HCEC 1CT (cell line): ENCODE measurements at regions not wholly inside any gene's neighbourhood (a gene's known extent, or its start where the extent isn't known, plus 50 kb on each side); places are given as distances from the start of the nearest gene placed in this dataset.
A peak's percentile ranks its signal among the peaks of the same experiment; 100 is the strongest.

Experiments used
- DNase-seq: peaks from one replicate; pipeline ENCODE4 v3.0.0-alpha.2; 2017

DNA sequence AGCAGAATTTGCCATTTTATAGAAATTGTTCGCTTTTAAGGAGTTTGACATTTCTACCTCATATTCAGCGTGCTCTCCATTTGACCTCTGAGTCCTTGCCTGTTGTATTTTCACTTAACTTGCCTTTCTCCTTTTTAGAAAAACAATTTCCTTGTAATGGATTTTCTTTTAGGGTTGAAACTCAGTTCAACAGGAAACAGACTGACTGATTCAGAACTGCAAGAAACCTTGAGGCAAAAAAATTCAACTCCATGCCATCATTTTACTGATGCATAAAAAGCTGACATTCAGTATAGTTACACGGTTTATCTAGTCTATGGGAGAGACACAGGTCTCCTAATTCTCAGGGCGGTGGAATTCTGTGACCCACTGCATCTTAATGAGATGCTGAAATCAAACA lies 59.8 kb downstream of the MRPS30 start:
- DNase-seq, result no peak

DNA sequence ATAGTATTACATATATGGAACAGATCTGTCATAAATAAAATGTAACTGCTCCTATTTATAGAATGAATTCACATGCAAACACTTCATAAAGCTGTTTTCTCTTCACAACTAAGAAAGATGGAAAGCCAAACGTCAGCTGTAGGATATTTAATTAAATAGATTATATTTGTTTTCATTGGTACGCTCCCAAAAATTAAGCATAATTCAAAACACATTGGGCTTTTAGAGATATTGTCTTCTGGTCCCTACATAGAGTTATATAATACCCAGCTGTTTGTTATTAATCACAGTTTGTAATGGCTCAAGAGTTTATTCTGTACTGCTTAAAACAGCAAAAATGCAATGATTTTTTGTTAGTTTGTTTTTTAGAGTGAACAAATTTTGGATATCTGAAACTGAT lies 61.2 kb downstream of the MRPS30 start:
- no peak for DNase-seq

GRCh38 chr5:44870430-44870829 lies 61.7 kb downstream of the MRPS30 start:
- DNase-seq, result no peak

GRCh38 chr5:44871401-44871800 lies 62.7 kb downstream of the MRPS30 start:
- no peak for DNase-seq

DNA sequence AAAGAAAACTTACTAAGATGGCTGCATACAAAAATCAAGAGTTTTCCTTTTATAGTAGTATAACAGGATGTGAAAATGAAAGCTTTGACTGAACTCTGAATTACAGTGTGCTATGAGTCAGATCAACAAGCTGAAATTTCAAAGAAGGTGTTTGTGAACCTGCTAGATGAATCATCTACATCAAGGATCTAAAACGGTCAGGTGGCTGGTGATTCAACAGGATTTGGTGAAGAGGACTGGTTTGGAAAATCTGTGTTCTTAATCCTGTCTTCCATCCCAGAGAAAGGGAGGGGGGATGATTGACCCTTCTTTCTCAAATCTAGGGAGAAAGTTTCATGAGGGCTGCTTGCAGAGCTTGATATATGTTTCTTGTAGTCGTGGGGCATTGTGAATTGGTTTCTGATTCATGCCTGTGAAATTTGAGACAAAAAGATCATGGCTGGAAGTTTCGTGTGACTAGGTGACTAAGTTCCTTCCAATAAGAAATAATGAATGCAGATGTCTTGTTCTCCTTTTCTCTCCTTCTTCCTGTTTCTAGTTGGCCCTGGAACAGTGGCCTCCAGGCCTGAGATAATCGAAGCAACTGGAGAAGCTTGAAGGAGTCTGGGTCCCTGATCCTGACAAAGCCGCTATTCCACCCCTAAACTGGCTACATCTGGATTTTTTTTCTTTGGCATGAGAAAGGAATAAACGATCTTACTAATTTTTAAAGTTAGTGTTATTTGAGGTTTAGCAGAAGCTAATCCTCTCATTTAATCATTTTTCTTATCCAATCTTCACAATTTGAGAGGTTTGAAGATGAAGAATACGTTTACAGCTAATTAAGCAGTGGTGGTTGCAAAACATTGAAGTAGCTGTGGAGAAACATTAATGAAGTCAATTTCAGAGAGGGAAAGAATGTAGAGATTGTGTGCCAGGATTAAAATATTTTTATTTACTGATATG lies 67.2 kb downstream of the MRPS30 start:
- DNase-seq, result peak; percentile 86

DNA sequence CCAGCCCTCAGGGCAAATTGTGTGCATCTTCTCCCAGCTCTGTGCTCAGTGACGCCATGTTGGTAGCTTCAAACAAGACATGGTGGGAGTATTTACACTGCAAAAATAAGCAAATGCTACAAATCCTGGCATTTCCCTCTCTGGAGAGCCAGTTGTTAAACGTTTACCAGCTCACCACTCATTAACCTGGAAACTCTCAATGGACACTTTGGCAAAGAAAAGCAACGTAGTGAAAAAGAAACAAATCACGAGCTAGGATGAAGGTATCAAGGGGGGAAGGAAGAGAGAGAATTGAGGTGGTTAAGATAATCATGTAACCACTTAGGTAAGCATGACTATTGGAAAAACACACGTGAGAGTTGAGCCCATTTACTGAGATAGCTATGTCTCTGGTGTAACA lies 72.5 kb downstream of the MRPS30 start:
- no peak for DNase-seq

GRCh38 chr5:44884036-44884435 lies 75.3 kb downstream of the MRPS30 start:
- no peak for DNase-seq

- DNase-seq, result peak; percentile 31
Measured at GRCh38 chr5:44885903-44886302, 77.2 kb downstream of the MRPS30 start.

DNA sequence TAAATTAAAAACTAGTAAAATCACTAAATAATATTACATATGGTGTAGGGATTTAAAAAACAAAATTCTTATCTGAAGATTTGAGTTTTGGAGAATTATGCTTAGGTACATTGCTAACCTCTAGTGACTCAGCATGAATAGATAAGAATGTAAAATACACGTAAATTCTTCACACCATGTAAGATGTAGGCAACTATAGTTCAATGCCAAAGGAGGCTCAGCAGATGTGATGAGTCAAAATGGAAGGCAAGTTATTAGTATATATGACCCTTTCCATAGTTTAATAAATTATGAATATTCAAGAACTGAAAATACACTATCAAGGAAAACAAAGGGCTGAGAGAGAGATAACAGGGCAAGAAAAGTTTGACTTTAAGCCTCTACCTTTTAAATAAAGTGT lies 79.0 kb downstream of the MRPS30 start:
- no peak for DNase-seq

GRCh38 chr5:44888435-44888834 lies 79.7 kb downstream of the MRPS30 start:
- no peak for DNase-seq

DNA sequence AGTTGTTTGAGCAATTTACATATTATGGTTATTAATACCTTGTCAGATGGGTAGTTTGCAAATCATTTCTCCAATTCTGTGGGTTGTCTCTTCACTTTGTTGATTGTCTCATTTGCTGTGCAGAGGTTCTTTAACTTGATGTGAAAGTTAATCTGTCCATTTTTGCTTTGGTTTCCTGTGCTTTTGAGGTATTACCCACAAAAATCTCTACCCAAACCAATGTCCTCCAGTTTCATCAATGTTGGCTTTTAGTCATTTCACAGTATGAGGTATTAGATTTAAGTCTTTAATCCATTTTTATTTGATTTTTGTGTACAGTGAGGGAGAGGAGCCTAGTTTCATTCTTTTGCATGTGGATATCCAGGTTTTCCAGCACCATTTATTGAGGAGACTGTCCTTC lies 82.4 kb downstream of the MRPS30 start:
- DNase-seq, result no peak

GRCh38 chr5:44900273-44900954 lies 91.7 kb downstream of the MRPS30 start:
- no peak for DNase-seq

- DNase-seq, result no peak
Measured at GRCh38 chr5:44907396-44907795, 98.6 kb downstream of the MRPS30 start.

DNA sequence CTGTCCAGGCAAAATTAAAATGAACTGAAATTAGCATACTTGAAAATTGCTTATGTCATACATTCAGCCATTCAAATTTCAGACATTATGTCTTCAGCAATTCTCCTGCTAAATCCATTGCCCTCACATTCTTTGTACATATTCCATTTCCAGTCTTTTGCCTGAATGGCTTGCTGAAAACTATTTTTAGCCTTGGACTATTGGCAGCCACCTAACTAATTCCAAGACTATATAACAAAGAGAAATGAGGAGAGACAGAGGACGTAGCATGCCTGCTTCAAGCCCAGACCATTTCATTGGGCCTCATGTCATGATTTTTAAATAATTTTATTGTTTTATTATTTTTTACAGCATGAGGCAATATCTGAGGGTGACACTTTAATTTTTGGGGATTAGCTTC lies 100.3 kb downstream of the MRPS30 start:
- no peak for DNase-seq

DNA sequence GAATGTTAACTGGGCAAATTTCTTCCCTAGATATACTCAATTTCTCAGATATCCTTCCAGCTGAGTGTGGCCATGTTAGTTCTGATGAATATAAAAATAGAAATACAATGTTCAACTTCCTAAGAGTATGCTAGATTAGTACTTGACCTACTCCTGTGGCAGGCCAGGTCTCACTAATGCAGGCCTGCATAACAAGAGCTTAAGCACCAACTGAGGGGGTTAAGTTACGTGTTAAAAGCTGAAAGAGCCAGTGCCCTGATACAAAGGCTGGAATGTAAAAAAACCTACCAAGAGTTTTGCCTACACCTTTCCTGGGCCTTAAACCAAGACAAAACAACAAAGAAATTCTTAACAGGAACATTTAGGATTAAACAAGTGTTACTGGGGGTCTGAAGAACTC lies 102.8 kb downstream of the MRPS30 start:
- no peak for DNase-seq

DNA sequence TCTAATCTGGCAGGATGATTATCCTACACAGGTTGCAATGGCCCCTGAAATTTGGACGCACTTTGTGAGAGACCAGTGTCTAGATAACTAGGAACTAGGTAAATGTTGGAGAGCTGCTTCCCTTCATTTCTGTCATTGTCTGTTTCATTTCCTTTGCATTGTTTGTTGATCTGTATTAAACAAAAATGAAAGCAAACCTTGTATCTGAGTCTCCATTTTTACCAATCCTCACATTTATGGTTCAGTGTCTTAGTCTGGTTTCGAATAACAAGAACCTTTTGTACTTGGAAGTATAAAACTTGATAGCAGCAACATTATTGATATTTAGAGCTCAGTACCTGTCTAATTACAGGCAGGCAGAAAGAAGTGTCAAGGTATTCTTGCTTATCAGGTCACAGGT lies 105.5 kb downstream of the MRPS30 start:
- DNase-seq, result no peak

GRCh38 chr5:44919560-44919959 lies 110.8 kb downstream of the MRPS30 start:
- peak; percentile 2 for DNase-seq

DNA sequence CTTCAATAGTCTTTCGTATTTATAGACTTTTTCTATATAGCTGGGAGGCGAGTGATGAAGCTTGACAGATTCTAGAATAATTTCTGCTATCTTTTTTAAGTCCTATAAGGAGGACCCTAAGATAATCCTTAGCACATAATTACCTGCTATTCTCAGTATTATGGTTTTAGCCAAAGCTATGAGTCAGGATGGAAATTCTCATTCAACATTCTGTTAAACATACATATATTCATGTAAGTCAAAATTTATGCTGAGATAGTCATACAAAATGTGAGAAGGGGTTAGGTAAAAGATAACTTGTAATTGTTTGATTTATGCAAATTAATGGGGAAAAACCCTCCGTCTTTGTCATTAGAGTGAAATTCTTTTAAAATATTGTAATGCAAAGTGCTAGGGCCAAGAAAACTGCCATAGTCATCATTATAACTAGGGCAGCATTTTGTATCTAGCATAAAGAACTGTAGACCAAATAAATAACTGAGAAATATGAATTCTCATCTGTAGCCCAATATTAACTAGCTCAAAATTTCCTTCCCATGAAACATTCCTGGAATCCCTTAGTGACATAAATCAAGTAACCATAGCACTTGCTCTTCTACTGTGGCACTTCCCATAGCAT lies 118.5 kb downstream of the MRPS30 start:
- no peak for DNase-seq

DNA sequence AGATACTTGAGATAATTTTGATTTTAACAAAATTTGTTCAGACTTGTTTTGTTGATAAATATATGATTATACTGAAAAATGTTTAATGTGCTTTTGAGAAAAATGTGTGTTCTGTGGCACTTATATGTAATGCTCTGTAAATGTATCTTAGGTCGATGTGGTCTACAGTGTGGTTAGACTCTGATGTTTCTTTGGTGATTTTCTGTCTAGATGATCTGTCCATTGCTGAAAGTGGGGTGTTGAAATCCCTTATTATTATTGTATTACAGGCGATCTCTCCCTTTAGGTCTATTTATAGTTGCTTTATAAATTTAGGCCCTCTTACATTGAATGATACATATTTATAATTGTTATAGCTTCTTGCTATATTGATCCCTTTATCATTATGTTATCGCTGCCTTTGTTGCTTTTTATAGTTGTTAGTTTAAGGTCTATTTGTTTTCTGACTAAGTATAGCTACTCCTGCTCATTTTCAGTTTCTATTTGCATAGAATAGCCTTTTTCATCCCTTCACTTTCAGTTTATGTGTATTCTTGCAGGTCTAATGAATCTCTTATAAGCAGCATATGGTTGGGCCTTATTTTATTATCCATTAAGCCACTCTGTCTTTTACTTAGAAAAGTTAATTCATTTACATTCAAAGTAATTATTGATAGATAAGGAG lies 124.3 kb downstream of the MRPS30 start:
- no peak for DNase-seq

GRCh38 chr5:44933686-44934085 lies 124.9 kb downstream of the MRPS30 start:
- DNase-seq, result no peak

DNA sequence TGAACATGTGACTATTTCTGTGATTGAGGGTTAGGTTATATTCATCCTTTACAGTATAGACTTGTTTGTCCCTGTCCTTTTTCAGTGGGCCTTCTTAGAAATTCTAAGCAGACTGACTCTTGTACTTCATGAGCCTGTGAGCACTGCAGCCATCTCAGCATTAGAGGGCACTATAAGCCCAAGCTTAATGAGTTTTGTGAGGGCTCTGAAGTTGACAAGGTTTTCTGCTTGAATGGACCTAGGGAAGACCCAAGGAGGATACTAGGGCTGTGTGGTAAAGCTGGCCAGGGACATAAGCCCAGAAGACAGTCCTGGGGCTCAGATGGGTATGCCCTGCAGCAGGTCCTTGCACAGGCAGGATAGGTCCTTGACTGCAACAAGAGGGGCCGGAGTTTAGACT lies 126.5 kb downstream of the MRPS30 start:
- DNase-seq, result no peak

DNA sequence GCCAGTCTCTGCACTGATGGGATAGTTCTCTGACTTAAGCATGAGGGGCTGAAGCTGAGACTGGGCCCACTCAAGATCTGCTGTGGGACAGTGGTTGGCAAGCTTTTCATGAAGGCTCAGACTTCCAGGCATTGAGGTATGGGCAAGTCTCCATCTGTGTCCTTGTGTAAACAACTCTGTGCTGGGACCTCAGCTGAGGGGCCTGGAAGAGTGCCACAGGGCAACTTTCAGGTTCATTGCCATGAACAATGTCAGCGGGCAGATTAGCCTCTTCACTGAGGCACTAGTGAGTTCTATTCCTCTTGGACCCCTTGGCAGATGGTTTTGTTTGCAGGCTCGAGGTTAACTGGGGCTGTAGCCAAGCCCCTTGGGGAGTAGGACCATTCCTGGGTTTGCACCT lies 127.1 kb downstream of the MRPS30 start:
- DNase-seq, result no peak

DNA sequence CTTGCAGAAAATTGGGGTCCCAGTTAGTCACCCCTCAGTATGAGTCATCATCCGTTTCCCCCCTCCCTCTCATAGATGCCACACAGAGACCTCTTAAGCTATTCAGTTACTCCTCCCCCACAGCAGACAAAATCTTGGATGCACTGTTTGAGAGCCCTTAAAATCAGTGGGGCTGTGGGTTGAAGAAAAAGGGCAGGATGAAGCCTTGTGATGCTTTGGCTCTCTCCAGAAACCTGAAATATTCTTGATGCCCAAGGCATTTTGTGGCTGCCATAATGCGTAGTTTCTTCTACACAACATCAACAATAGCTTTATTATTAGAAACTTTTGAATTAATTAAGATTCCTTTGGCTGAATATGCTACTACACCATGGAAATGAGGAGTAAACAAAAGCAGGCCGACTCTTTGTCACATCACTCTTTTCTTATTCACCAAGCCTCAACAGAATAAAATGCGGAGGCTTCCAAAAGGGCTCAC lies 133.8 kb downstream of the MRPS30 start:
- no peak for DNase-seq
